Rectal smooth muscle tissue (tissue), 1 donor: ENCODE measurements at regions not wholly inside any gene's neighbourhood (a gene's known extent, or its start where the extent isn't known, plus 50 kb on each side); places are given as distances from the start of the nearest gene placed in this dataset.

ENCODE experiments used
- H3K27ac ChIP-seq: one replicate; pipeline ENCODE4 v1.7.0; 2013; ENCODE audit warnings: low read depth, low read length, inconsistent platforms
- H3K27me3 ChIP-seq: one replicate; pipeline ENCODE4 v1.7.0; 2013; ENCODE audit warnings: low read length; ENCODE audit not compliant: control insufficient read depth, insufficient read depth
- H3K36me3 ChIP-seq: one replicate; pipeline ENCODE4 v1.7.0; 2013; ENCODE audit warnings: low read length; ENCODE audit not compliant: control insufficient read depth, insufficient read depth
- H3K4me1 ChIP-seq: one replicate; pipeline ENCODE4 v1.7.0; 2013; ENCODE audit warnings: low read length; ENCODE audit not compliant: control insufficient read depth, insufficient read depth
- H3K4me3 ChIP-seq: one replicate; pipeline ENCODE4 v1.7.0; 2013; ENCODE audit warnings: low read length
- H3K9ac ChIP-seq: one replicate; pipeline ENCODE4 v1.7.0; 2013; ENCODE audit warnings: low read length

DNA sequence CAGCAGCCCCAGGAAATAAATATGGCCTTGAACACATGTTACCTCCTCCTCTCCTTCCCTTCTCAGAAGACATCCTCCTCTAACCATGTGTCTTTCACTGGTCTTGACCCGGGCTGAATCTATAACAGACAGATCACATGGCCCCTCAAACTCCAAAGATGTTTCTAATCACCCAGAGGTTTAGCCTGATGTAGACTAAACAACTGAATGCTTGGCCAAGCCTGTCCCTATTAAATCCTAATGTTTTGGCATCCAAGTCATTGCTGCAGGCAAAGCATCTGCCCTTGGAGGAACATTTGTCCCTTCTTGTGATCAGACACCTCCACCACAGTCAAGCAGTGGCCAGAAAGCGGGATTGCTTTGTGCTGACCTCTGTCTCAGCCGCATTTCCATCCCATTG lies 65.5 kb downstream of the ANKRD60 start:
- H3K36me3 ChIP-seq, result no peaks in the 10 kb centered on the region
- H3K4me1 ChIP-seq, result no peaks in the 10 kb centered on the region
- no peak overlapping the region for H3K4me3 ChIP-seq
- no peaks in the 10 kb centered on the region for H3K27me3 ChIP-seq
- no peak overlapping the region for H3K9ac ChIP-seq
- H3K27ac ChIP-seq, result no peak overlapping the region

GRCh38 chr20:58161192-58161591 lies 67.3 kb downstream of the ANKRD60 start:
- H3K4me3 ChIP-seq, result no peak overlapping the region
- H3K9ac ChIP-seq, result no peak overlapping the region
- no peaks in the 10 kb centered on the region for H3K27me3 ChIP-seq
- H3K27ac ChIP-seq, result no peak overlapping the region
- no peaks in the 10 kb centered on the region for H3K4me1 ChIP-seq
- H3K36me3 ChIP-seq, result no peaks in the 10 kb centered on the region

DNA sequence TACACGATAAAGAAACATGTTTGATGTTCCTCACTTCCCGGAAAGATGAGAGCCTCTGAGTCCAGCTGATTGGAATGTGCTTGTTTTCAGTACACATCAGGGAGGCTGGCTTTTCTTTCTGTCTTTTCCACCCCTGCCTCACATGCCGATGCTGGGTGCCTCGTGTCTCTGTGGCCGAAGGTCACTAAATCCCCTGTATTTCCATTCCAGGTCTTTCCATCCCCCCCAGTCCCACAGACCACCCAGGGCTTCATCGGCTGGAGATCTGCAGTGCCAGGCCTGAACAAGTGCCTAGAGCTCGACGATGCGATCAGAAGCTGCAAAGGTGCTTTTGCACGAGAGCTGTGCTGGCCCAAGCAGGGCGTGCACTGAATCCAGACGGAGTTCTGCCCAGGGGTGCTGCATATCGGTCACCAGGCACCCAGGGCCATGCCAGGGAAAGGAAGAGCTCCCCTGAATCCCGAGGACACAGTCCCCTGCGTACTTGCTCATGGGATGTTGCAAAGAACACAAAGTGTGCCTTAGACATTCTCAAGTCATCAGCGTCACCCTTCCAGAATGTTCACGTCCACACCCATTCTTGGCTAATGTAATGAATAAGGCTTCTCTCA lies 67.9 kb downstream of the ANKRD60 start:
- H3K4me1 ChIP-seq, result no peaks in the 10 kb centered on the region
- no peaks in the 10 kb centered on the region for H3K36me3 ChIP-seq
- H3K9ac ChIP-seq, result no peak overlapping the region
- no peak overlapping the region for H3K27ac ChIP-seq
- H3K27me3 ChIP-seq, result no peaks in the 10 kb centered on the region
- H3K4me3 ChIP-seq, result no peak overlapping the region

- no peak overlapping the region for H3K4me3 ChIP-seq
- H3K9ac ChIP-seq, result no peak overlapping the region
- H3K27me3 ChIP-seq, result peaks cover 5% of the 10 kb centered on the region
- no peaks in the 10 kb centered on the region for H3K4me1 ChIP-seq
- no peaks in the 10 kb centered on the region for H3K36me3 ChIP-seq
- no peak overlapping the region for H3K27ac ChIP-seq
Observed at GRCh38 chr20:58155148-58155925, 73.1 kb downstream of the ANKRD60 start.

- H3K4me3 ChIP-seq, result no peak overlapping the region
- H3K9ac ChIP-seq, result no peak overlapping the region
- H3K27me3 ChIP-seq, result peaks cover 5% of the 10 kb centered on the region
- no peak overlapping the region for H3K27ac ChIP-seq
- H3K4me1 ChIP-seq, result no peaks in the 10 kb centered on the region
- H3K36me3 ChIP-seq, result no peaks in the 10 kb centered on the region
Observed at GRCh38 chr20:58154113-58154512, 74.3 kb downstream of the ANKRD60 start.

DNA sequence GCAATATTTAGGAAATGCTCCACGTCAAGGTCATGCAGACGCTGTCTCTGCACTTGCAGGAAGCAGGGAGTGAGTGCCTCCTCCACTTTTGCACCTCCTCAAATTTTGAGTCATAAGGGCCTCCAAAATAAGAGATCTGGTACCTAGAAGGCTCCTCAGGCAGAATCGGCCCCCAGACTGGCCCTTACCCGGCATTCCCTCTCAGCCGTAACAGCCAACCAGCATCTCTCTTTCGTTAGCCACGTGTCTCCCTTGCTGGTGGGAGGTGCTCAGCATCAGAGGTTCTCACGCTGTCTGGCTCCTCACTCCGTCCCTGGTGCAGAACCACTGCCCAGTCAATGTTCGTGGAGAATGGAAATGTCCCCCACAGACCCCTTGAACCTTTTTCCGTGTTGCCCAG lies 75.3 kb downstream of the ANKRD60 start:
- no peak overlapping the region for H3K9ac ChIP-seq
- H3K36me3 ChIP-seq, result no peaks in the 10 kb centered on the region
- H3K4me1 ChIP-seq, result no peaks in the 10 kb centered on the region
- H3K27me3 ChIP-seq, result peaks cover 5% of the 10 kb centered on the region
- no peak overlapping the region for H3K27ac ChIP-seq
- H3K4me3 ChIP-seq, result no peak overlapping the region

- H3K9ac ChIP-seq, result no peak overlapping the region
- no peak overlapping the region for H3K4me3 ChIP-seq
- H3K27ac ChIP-seq, result no peak overlapping the region
- H3K27me3 ChIP-seq, result peaks cover 5% of the 10 kb centered on the region
- no peaks in the 10 kb centered on the region for H3K36me3 ChIP-seq
- no peaks in the 10 kb centered on the region for H3K4me1 ChIP-seq
Observed at GRCh38 chr20:58150772-58151171, 77.7 kb downstream of the ANKRD60 start.

DNA sequence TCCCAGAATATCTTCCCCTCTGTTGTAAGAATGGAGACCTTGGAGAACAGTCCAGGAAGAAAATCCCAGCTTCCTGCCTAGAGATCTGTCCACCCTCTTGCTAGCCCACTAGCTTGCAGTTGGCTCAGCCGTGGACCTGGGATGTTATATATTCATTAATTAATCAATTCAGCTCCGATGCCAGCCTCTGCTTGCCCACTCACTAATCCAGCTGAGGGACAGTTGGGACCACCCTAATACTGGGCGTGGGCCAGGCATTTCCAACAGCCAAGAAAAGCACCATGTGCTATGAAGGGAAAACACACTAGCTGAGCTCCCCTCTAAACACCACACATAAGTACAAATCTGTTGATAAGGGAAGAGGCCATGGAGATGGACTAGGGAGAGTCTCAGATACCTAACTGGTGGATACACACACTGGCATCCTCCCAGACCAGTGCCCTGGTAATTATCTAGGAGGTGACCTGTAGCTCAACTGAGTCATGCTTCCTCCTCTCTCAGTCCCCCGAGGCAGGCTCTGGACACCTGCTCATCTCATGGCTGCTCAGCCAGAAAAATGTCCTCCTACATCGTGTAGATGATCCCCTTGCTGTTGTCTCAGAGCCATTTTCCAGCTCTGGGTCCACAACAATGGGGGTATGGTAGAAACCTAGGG lies 78.9 kb downstream of the ANKRD60 start:
- H3K27ac ChIP-seq, result no peak overlapping the region
- H3K9ac ChIP-seq, result no peak overlapping the region
- H3K4me3 ChIP-seq, result no peak overlapping the region
- no peaks in the 10 kb centered on the region for H3K36me3 ChIP-seq
- H3K27me3 ChIP-seq, result peaks cover 5% of the 10 kb centered on the region
- no peaks in the 10 kb centered on the region for H3K4me1 ChIP-seq

- H3K9ac ChIP-seq, result no peak overlapping the region
- H3K4me3 ChIP-seq, result no peak overlapping the region
- H3K27me3 ChIP-seq, result peaks cover 5% of the 10 kb centered on the region
- no peak overlapping the region for H3K27ac ChIP-seq
- H3K36me3 ChIP-seq, result no peaks in the 10 kb centered on the region
- no peaks in the 10 kb centered on the region for H3K4me1 ChIP-seq
Observed at GRCh38 chr20:58148891-58149290, 79.6 kb downstream of the ANKRD60 start.

DNA sequence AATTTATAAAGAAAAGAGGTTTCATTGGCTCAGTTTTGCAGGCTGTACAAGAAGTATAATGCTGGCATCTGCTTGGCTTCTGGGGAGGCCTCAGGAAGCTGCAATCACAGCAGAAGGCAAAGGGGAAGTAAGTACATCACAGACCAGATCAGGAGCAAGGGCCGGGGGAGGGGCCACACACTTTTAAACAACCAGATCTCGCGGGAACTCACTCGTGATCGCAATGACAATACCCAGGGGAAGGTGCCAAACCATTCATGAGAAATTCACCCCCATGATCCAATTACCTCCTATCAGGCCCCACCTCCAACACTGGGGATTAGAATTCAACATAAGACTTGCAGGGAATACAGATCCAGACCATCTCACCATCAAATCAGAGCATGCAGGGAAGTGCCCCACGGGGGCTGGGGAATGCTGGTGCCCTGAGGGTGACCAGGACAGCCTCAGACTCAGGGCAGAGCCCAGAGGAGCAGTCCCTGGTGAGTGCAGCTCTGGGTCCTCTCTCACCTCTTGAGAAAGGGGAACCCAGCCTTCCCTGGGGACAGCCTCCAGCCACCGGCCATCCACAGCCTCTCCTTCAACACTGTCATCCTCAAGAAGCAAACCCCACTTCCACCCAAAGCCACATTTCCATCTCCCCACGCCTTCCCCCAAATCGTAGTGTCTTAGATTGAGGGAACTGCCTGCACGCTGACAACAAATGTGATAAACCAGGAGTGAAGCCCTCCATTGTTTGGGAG lies 80.7 kb downstream of the ANKRD60 start:
- Histone ChIP-seq H3K36me3 (no peaks in the 10 kb centered on the region), H3K4me3 (no peak overlapping the region), H3K27me3 (peaks cover 4% of the 10 kb centered on the region), H3K9ac (no peak overlapping the region), H3K27ac (no peak overlapping the region), H3K4me1 (no peaks in the 10 kb centered on the region)

- peaks cover 3% of the 10 kb centered on the region for H3K27me3 ChIP-seq
- H3K9ac ChIP-seq, result no peak overlapping the region
- no peak overlapping the region for H3K4me3 ChIP-seq
- no peaks in the 10 kb centered on the region for H3K36me3 ChIP-seq
- no peak overlapping the region for H3K27ac ChIP-seq
- no peaks in the 10 kb centered on the region for H3K4me1 ChIP-seq
Observed at GRCh38 chr20:58146746-58147140, 81.7 kb downstream of the ANKRD60 start.

DNA sequence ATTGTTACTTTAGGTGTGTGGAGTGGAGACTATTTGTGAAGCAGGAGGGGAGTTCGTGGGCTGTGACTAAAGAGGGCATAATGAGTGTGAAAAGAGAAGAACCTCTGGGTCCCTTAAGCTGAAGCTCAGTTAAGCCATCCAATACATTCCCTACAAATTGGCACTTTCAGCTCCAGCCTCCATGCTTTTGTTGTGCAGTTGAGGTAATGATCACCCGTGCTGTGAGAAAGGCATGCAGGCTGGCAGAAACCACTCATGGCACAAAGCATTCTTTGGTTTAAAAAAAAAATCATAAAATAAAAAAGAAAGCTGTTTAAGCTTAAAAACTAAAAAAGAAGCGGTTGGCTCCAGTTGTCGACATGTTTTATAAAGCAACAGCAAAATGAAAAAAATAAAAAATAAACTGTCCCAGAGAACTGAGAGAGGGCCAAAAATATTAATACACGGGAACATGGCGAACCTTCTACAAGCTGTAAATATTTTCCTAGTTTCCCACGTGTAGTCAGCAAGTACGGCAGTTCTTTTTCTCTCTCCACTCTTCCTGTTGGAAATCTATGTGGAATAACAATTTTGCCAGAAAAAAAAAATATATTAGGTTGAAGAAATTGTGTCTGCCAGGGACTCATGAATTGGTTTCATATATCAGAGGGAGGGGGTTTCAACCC lies 82.2 kb downstream of the ANKRD60 start:
- no peak overlapping the region for H3K27ac ChIP-seq
- H3K4me3 ChIP-seq, result no peak overlapping the region
- H3K4me1 ChIP-seq, result no peaks in the 10 kb centered on the region
- H3K36me3 ChIP-seq, result no peaks in the 10 kb centered on the region
- peaks cover 3% of the 10 kb centered on the region for H3K27me3 ChIP-seq
- no peak overlapping the region for H3K9ac ChIP-seq
